ENCODE measurements at regions not wholly inside any gene's neighbourhood (a gene's known extent, or its start where the extent isn't known, plus 50 kb on each side); places are given as distances from the start of the nearest gene placed in this dataset.

GRCh38 chr2:220163486-220163885 lies 536.1 kb downstream of the SLC4A3 start:
- no peak for TF ChIP-seq SPI1 (IDR thresholded peaks at IDR 0.05; ENCODE audit: low read depth, low read length)
- TF ChIP-seq POLR2A (IDR thresholded peaks at IDR 0.05; ENCODE audit: low read depth, low read length), result no peak
- TF ChIP-seq POLR2AphosphoS5 (IDR thresholded peaks at IDR 0.05; ENCODE audit: low read depth, low read length), result no peak
